IMR-90 (cell line): ENCODE measurements at regions not wholly inside any gene's neighbourhood (a gene's known extent, or its start where the extent isn't known, plus 50 kb on each side); places are given as distances from the start of the nearest gene placed in this dataset.

Experiments used
- ATAC-seq: fragments of 200-7000 bp; cut with Tn5 transposase; 2 replicates; pipeline ENCODE4 v1.9.1; 2020; ENCODE audit warnings: low read depth, mild to moderate bottlenecking, moderate library complexity
- BruUV-seq: library from RNA; stranded (reverse); fragments of 400-500 nt; replicated peaks from 2 replicates; lab custom pipeline; 2021; lab: Mats Ljungman, UMichigan
- CTCF ChIA-PET: fragments of 300-600 bp; formaldehyde crosslinking; extraction: SDS; loops from one replicate; lab custom pipeline; 2021; ENCODE audit warnings: antibody characterized with exemption; lab: Yijun Ruan, JAX
- POLR2A ChIA-PET: fragments of 300-600 bp; sonication (Branson Sonifier 250); formaldehyde crosslinking; loops from one replicate; lab custom pipeline; 2022; ENCODE audit warnings: antibody characterized with exemption; ENCODE audit not compliant: unreplicated experiment; lab: Charles Lee
- DNase-seq: peaks from one replicate; pipeline ENCODE4 v3.0.0; 2013
- H2AFZ ChIP-seq: replicated peaks from 2 replicates; pipeline ENCODE3; 2013; ENCODE audit warnings: low read length, mild to moderate bottlenecking; ENCODE audit not compliant: poor library complexity
- H2AK5ac ChIP-seq: 2 replicates; pipeline ENCODE4 v1.6.1; 2013; ENCODE audit warnings: low read depth, low read length, inconsistent platforms
- H2AK9ac ChIP-seq: replicated peaks from 2 replicates; pipeline ENCODE3; 2013; ENCODE audit warnings: mild to moderate bottlenecking, low read depth, low read length, moderate library complexity; ENCODE audit not compliant: poor library complexity
- H2BK120ac ChIP-seq: 2 replicates; pipeline ENCODE4 v1.6.1; 2013; ENCODE audit warnings: low read depth, low read length, inconsistent platforms
- H2BK15ac ChIP-seq: 3 replicates; pipeline ENCODE4 v1.6.1; 2013; ENCODE audit warnings: low read depth, low read length, inconsistent platforms
- H2BK20ac ChIP-seq: 2 replicates; pipeline ENCODE4 v1.6.1; 2013; ENCODE audit warnings: low read depth, mild to moderate bottlenecking, inconsistent platforms, low read length, moderate library complexity
- H2BK5ac ChIP-seq: 2 replicates; pipeline ENCODE4 v1.6.1; 2013; ENCODE audit warnings: mild to moderate bottlenecking, low read depth, low read length, inconsistent platforms; ENCODE audit not compliant: poor library complexity, severe bottlenecking
- H3K14ac ChIP-seq: replicated peaks from 2 replicates; pipeline ENCODE4 v1.6.1; 2013; ENCODE audit warnings: low read depth, low read length, inconsistent platforms
- H3K18ac ChIP-seq: 2 replicates; pipeline ENCODE4 v1.6.1; 2013; ENCODE audit warnings: low read depth, low read length, control low read depth
- H3K23ac ChIP-seq: 2 replicates; pipeline ENCODE4 v1.6.1; 2013; ENCODE audit warnings: low read depth, low read length, inconsistent platforms
- H3K27ac ChIP-seq: 2 replicates; pipeline ENCODE4 v1.5.1; 2013; ENCODE audit warnings: mild to moderate bottlenecking, control low read depth, low read length; ENCODE audit not compliant: insufficient read depth
- H3K27me3 ChIP-seq: 2 replicates; pipeline ENCODE4 v1.6.1; 2013; ENCODE audit warnings: low read length; ENCODE audit not compliant: control insufficient read depth, insufficient read depth
- H3K36me3 ChIP-seq: 2 replicates; pipeline ENCODE4 v1.6.1; 2013; ENCODE audit warnings: low read length, mixed read lengths; ENCODE audit not compliant: control insufficient read depth, insufficient read depth
- H3K4ac ChIP-seq: 2 replicates; pipeline ENCODE4 v1.6.1; 2013; ENCODE audit warnings: low read depth, low read length, inconsistent platforms
- H3K4me1 ChIP-seq: 2 replicates; pipeline ENCODE4 v1.6.1; 2013; ENCODE audit warnings: low read length, mixed read lengths; ENCODE audit not compliant: control insufficient read depth, insufficient read depth
- H3K4me2 ChIP-seq: 2 replicates; pipeline ENCODE4 v1.6.1; 2013; ENCODE audit warnings: low read depth, mild to moderate bottlenecking, control low read depth, low read length, moderate library complexity
- H3K4me3 ChIP-seq: 2 replicates; pipeline ENCODE4 v1.5.1; 2013; ENCODE audit warnings: low read depth, mild to moderate bottlenecking, control low read depth, low read length, moderate library complexity; ENCODE audit not compliant: insufficient read depth
- H3K56ac ChIP-seq: 2 replicates; pipeline ENCODE4 v1.6.1; 2013; ENCODE audit warnings: low read length, inconsistent platforms; ENCODE audit not compliant: insufficient read depth; ENCODE audit errors: extremely low read depth
- H3K79me1 ChIP-seq, 2 experiments: 2 replicates each; pipeline ENCODE4 v1.6.1; 2013; ENCODE audit warnings: low read length in 2 of 2, inconsistent platforms in 1 of 2, low read depth in 1 of 2
- H3K9ac ChIP-seq: 2 replicates; pipeline ENCODE4 v1.6.1; 2013; ENCODE audit warnings: low read depth, low read length, control low read depth
- H3K9me1 ChIP-seq: 2 replicates; pipeline ENCODE4 v1.6.1; 2013; ENCODE audit warnings: low read length, inconsistent platforms; ENCODE audit not compliant: insufficient read depth
- H3K9me3 ChIP-seq: 2 replicates; pipeline ENCODE4 v1.6.1; 2013; ENCODE audit warnings: low read length; ENCODE audit not compliant: control insufficient read depth, insufficient read depth
- H4K20me1 ChIP-seq: 2 replicates; pipeline ENCODE4 v1.6.1; 2013; ENCODE audit warnings: low read length, inconsistent platforms; ENCODE audit not compliant: insufficient read depth
- H4K5ac ChIP-seq: 2 replicates; pipeline ENCODE4 v1.6.1; 2013; ENCODE audit warnings: mild to moderate bottlenecking, low read depth, low read length, control low read depth
- H4K8ac ChIP-seq, 2 experiments: 2 replicates each; pipeline ENCODE4 v1.6.1; 2013; ENCODE audit warnings: low read depth in 2 of 2, low read length in 2 of 2, control low read depth in 1 of 2, inconsistent platforms in 1 of 2
- H4K91ac ChIP-seq: 2 replicates; pipeline ENCODE4 v1.6.1; 2013; ENCODE audit warnings: low read depth, low read length, inconsistent platforms; ENCODE audit not compliant: insufficient read depth
- CEBPB ChIP-seq: IDR thresholded peaks from 2 replicates; pipeline ENCODE4 v1.6.1; 2012; ENCODE audit warnings: low read depth, low read length, improper control_type of control experiment
- CHD1 ChIP-seq: IDR thresholded peaks from 2 replicates; pipeline ENCODE4 v1.6.1; 2012; ENCODE audit warnings: low read depth, low read length, improper control_type of control experiment
- FOS ChIP-seq: fragments of 150-350 bp; IDR thresholded peaks from 2 replicates; pipeline ENCODE4 v1.6.1; 2016; ENCODE audit warnings: low read depth, low read length
- MAZ ChIP-seq: IDR thresholded peaks from 2 replicates; pipeline ENCODE4 v1.6.1; 2012; ENCODE audit warnings: low read depth, mild to moderate bottlenecking, low read length, improper control_type of control experiment, moderate library complexity, borderline replicate concordance
- MXI1 ChIP-seq: IDR thresholded peaks from 2 replicates; pipeline ENCODE4 v1.6.1; 2012; ENCODE audit warnings: low read depth, mild to moderate bottlenecking, low read length, moderate library complexity, borderline replicate concordance
- NFE2L2 ChIP-seq: fragments of 150-350 bp; IDR thresholded peaks from 2 replicates; pipeline ENCODE4 v1.6.1; 2016; ENCODE audit warnings: low read depth, mild to moderate bottlenecking, low read length
- POLR2A ChIP-seq: IDR thresholded peaks from 2 replicates; pipeline ENCODE4 v1.6.1; 2012; ENCODE audit warnings: mild to moderate bottlenecking, low read depth, low read length
- RAD21 ChIP-seq: IDR thresholded peaks from 2 replicates; pipeline ENCODE4 v1.6.1; 2012; ENCODE audit warnings: low read length, improper control_type of control experiment
- RCOR1 ChIP-seq: IDR thresholded peaks from 2 replicates; pipeline ENCODE4 v1.6.1; 2012; ENCODE audit warnings: mild to moderate bottlenecking, low read length, improper control_type of control experiment; ENCODE audit not compliant: insufficient replicate concordance
- RFX5 ChIP-seq: IDR thresholded peaks from 2 replicates; pipeline ENCODE4 v1.8.0; 2012; ENCODE audit warnings: low read depth, mild to moderate bottlenecking, low read length, moderate library complexity
- SMC3 ChIP-seq: fragments of 150-350 bp; IDR thresholded peaks from 2 replicates; pipeline ENCODE4 v1.6.1; 2016; ENCODE audit warnings: low read depth, mild to moderate bottlenecking, antibody characterized with exemption, low read length, moderate library complexity
- WGBS, 2 experiments: methylation state at CpG; one replicate each; pipeline versions ENCODE4 v1.1.5 to v1.1.7; 2013; ENCODE audit warnings: missing lambda C conversion rate in 2 of 2; ENCODE audit not compliant: insufficient read length in 1 of 2; ENCODE audit errors: extremely low coverage in 2 of 2; 5-methylcytosine and 5-hydroxymethylcytosine counted together
- dilution Hi-C: fragments of 300-500 bp; cut with HindIII; formaldehyde crosslinking; loops from one replicate; pipeline ENCODE4 v1.14.3; 2018; ENCODE audit warnings: low sequenced_read_pairs; ENCODE audit not compliant: unreplicated experiment
- in situ Hi-C: fragments of 300-500 bp; cut with MboI; formaldehyde crosslinking; loops from 3 replicates; pipeline ENCODE4 v1.14.3; 2019; ENCODE audit warnings: low sequenced_read_pairs, inconsistent platforms, mixed read lengths
- intact Hi-C: fragments of 100-400 bp; cut with micrococcal nuclease; formaldehyde crosslinking; loops from 2 replicates; pipeline ENCODE4 v1.10.0; 2022
- TF ChIP-seq, protein P1 (sequence below): conservative IDR thresholded peaks from 2 replicates; pipeline ENCODE4 v1.5.1; 2012; ENCODE audit warnings: mild to moderate bottlenecking, low read depth, low read length, improper control_type of control experiment
- TF ChIP-seq, protein P2 (sequence below): fragments of 150-350 bp; IDR thresholded peaks from 2 replicates; pipeline ENCODE4 v1.6.1; 2017; ENCODE audit warnings: mild to moderate bottlenecking, antibody characterized with exemption, low read length, low read depth
- TF ChIP-seq, protein P3 (sequence below): fragments of 150-350 bp; IDR thresholded peaks from 2 replicates; pipeline ENCODE4 v1.6.1; 2016; ENCODE audit warnings: low read depth, mild to moderate bottlenecking, low read length, moderate library complexity, borderline replicate concordance

DNA sequence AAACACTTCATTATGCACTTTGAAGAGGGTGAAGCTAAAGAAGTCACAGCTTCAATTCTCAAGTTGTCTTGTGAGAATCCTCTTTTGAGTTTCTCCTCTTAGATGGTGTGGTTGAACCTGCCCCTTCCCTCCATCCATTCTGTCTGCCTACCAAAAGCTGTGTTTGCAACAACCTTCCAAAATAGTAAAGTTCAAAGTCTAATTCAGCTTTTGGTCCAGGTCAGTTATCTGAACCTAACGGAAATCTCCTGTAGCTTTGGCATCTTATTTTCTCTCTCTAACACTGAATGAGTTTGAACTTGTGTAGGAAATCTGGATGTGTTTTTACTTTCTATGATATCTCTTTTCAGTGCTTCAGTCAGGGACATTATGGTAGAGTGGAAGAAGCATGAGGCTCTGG is 201.7 kb upstream of the AR start:
- Histone ChIP-seq H3K27me3 (no peaks in the 10 kb centered on the region), H2AK5ac (no peak overlapping the region), H3K9me1 (no peaks in the 10 kb centered on the region), H3K79me1 (no peaks in the 10 kb centered on the region), H3K56ac (no peak overlapping the region), H3K9me3 (peaks cover 2% of the 10 kb centered on the region; the same call in 1 of the 2 replicates), H3K4me1 (no peaks in the 10 kb centered on the region), H2BK20ac (no peak overlapping the region), H4K20me1 (no peaks in the 10 kb centered on the region), H2BK15ac (no peak overlapping the region), H2BK120ac (no peak overlapping the region), H3K4me2 (no peak overlapping the region), H4K91ac (no peak overlapping the region), H4K8ac (no peak overlapping the region), H3K23ac (no peak overlapping the region), H3K18ac (no peak overlapping the region), H3K4ac (no peak overlapping the region), H2AFZ (no peak overlapping the region), H3K4me3 (no peak overlapping the region), H2BK5ac (no peak overlapping the region), H3K27ac (no peak overlapping the region), H3K9ac (no peak overlapping the region), H3K36me3 (no peaks in the 10 kb centered on the region), H2AK9ac (no peak overlapping the region), H3K14ac (no peak overlapping the region), H4K5ac (no peak overlapping the region)
- CTCF ChIA-PET, result no interaction called here
- POLR2A ChIA-PET, result no interaction called here
- dilution Hi-C loops (no loop called here), intact Hi-C loops (no loop called here), in situ Hi-C loops (no loop called here)
- no TSS peak for BruUV-seq
- WGBS, 2 experiments, result no CpG with 5 or more reads among the region's 1 CpG
- TF ChIP-seq CEBPB (no peak), RAD21 (no peak), MXI1 (no peak), POLR2A (no peak), RFX5 (no peak), FOS (no peak), CHD1 (no peak), MAZ (no peak), RCOR1 (no peak), NFE2L2 (no peak), SMC3 (no peak)
- TF ChIP-seq, protein P1, sequence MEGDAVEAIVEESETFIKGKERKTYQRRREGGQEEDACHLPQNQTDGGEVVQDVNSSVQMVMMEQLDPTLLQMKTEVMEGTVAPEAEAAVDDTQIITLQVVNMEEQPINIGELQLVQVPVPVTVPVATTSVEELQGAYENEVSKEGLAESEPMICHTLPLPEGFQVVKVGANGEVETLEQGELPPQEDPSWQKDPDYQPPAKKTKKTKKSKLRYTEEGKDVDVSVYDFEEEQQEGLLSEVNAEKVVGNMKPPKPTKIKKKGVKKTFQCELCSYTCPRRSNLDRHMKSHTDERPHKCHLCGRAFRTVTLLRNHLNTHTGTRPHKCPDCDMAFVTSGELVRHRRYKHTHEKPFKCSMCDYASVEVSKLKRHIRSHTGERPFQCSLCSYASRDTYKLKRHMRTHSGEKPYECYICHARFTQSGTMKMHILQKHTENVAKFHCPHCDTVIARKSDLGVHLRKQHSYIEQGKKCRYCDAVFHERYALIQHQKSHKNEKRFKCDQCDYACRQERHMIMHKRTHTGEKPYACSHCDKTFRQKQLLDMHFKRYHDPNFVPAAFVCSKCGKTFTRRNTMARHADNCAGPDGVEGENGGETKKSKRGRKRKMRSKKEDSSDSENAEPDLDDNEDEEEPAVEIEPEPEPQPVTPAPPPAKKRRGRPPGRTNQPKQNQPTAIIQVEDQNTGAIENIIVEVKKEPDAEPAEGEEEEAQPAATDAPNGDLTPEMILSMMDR, result no peak
- TF ChIP-seq, protein P2, sequence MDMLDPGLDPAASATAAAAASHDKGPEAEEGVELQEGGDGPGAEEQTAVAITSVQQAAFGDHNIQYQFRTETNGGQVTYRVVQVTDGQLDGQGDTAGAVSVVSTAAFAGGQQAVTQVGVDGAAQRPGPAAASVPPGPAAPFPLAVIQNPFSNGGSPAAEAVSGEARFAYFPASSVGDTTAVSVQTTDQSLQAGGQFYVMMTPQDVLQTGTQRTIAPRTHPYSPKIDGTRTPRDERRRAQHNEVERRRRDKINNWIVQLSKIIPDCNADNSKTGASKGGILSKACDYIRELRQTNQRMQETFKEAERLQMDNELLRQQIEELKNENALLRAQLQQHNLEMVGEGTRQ, result no peak
- TF ChIP-seq, protein P3, sequence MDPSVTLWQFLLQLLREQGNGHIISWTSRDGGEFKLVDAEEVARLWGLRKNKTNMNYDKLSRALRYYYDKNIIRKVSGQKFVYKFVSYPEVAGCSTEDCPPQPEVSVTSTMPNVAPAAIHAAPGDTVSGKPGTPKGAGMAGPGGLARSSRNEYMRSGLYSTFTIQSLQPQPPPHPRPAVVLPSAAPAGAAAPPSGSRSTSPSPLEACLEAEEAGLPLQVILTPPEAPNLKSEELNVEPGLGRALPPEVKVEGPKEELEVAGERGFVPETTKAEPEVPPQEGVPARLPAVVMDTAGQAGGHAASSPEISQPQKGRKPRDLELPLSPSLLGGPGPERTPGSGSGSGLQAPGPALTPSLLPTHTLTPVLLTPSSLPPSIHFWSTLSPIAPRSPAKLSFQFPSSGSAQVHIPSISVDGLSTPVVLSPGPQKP, result no peak
- no peak for DNase-seq
- no peak for ATAC-seq
